IMR-90 (cell line): ENCODE measurements at regions not wholly inside any gene's neighbourhood (a gene's known extent, or its start where the extent isn't known, plus 50 kb on each side); places are given as distances from the start of the nearest gene placed in this dataset.

Experiments used
- ATAC-seq: fragments of 200-7000 bp; cut with Tn5 transposase; 2 replicates; pipeline ENCODE4 v1.9.1; 2020; ENCODE audit warnings: low read depth, mild to moderate bottlenecking, moderate library complexity
- BruUV-seq: library from RNA; stranded (reverse); fragments of 400-500 nt; replicated peaks from 2 replicates; lab custom pipeline; 2021; lab: Mats Ljungman, UMichigan
- CTCF ChIA-PET: fragments of 300-600 bp; formaldehyde crosslinking; extraction: SDS; loops from one replicate; lab custom pipeline; 2021; ENCODE audit warnings: antibody characterized with exemption; lab: Yijun Ruan, JAX
- POLR2A ChIA-PET: fragments of 300-600 bp; sonication (Branson Sonifier 250); formaldehyde crosslinking; loops from one replicate; lab custom pipeline; 2022; ENCODE audit warnings: antibody characterized with exemption; ENCODE audit not compliant: unreplicated experiment; lab: Charles Lee
- DNase-seq: peaks from one replicate; pipeline ENCODE4 v3.0.0; 2013
- H2AFZ ChIP-seq: replicated peaks from 2 replicates; pipeline ENCODE3; 2013; ENCODE audit warnings: low read length, mild to moderate bottlenecking; ENCODE audit not compliant: poor library complexity
- H2AK5ac ChIP-seq: 2 replicates; pipeline ENCODE4 v1.6.1; 2013; ENCODE audit warnings: low read depth, low read length, inconsistent platforms
- H2AK9ac ChIP-seq: replicated peaks from 2 replicates; pipeline ENCODE3; 2013; ENCODE audit warnings: mild to moderate bottlenecking, low read depth, low read length, moderate library complexity; ENCODE audit not compliant: poor library complexity
- H2BK120ac ChIP-seq: 2 replicates; pipeline ENCODE4 v1.6.1; 2013; ENCODE audit warnings: low read depth, low read length, inconsistent platforms
- H2BK15ac ChIP-seq: 3 replicates; pipeline ENCODE4 v1.6.1; 2013; ENCODE audit warnings: low read depth, low read length, inconsistent platforms
- H2BK20ac ChIP-seq: 2 replicates; pipeline ENCODE4 v1.6.1; 2013; ENCODE audit warnings: low read depth, mild to moderate bottlenecking, inconsistent platforms, low read length, moderate library complexity
- H2BK5ac ChIP-seq: 2 replicates; pipeline ENCODE4 v1.6.1; 2013; ENCODE audit warnings: mild to moderate bottlenecking, low read depth, low read length, inconsistent platforms; ENCODE audit not compliant: poor library complexity, severe bottlenecking
- H3K14ac ChIP-seq: replicated peaks from 2 replicates; pipeline ENCODE4 v1.6.1; 2013; ENCODE audit warnings: low read depth, low read length, inconsistent platforms
- H3K18ac ChIP-seq: 2 replicates; pipeline ENCODE4 v1.6.1; 2013; ENCODE audit warnings: low read depth, low read length, control low read depth
- H3K23ac ChIP-seq: 2 replicates; pipeline ENCODE4 v1.6.1; 2013; ENCODE audit warnings: low read depth, low read length, inconsistent platforms
- H3K27ac ChIP-seq: 2 replicates; pipeline ENCODE4 v1.5.1; 2013; ENCODE audit warnings: mild to moderate bottlenecking, control low read depth, low read length; ENCODE audit not compliant: insufficient read depth
- H3K27me3 ChIP-seq: 2 replicates; pipeline ENCODE4 v1.6.1; 2013; ENCODE audit warnings: low read length; ENCODE audit not compliant: control insufficient read depth, insufficient read depth
- H3K36me3 ChIP-seq: 2 replicates; pipeline ENCODE4 v1.6.1; 2013; ENCODE audit warnings: low read length, mixed read lengths; ENCODE audit not compliant: control insufficient read depth, insufficient read depth
- H3K4ac ChIP-seq: 2 replicates; pipeline ENCODE4 v1.6.1; 2013; ENCODE audit warnings: low read depth, low read length, inconsistent platforms
- H3K4me1 ChIP-seq: 2 replicates; pipeline ENCODE4 v1.6.1; 2013; ENCODE audit warnings: low read length, mixed read lengths; ENCODE audit not compliant: control insufficient read depth, insufficient read depth
- H3K4me2 ChIP-seq: 2 replicates; pipeline ENCODE4 v1.6.1; 2013; ENCODE audit warnings: low read depth, mild to moderate bottlenecking, control low read depth, low read length, moderate library complexity
- H3K4me3 ChIP-seq: 2 replicates; pipeline ENCODE4 v1.5.1; 2013; ENCODE audit warnings: low read depth, mild to moderate bottlenecking, control low read depth, low read length, moderate library complexity; ENCODE audit not compliant: insufficient read depth
- H3K56ac ChIP-seq: 2 replicates; pipeline ENCODE4 v1.6.1; 2013; ENCODE audit warnings: low read length, inconsistent platforms; ENCODE audit not compliant: insufficient read depth; ENCODE audit errors: extremely low read depth
- H3K79me1 ChIP-seq, 2 experiments: 2 replicates each; pipeline ENCODE4 v1.6.1; 2013; ENCODE audit warnings: low read length in 2 of 2, inconsistent platforms in 1 of 2, low read depth in 1 of 2
- H3K9ac ChIP-seq: 2 replicates; pipeline ENCODE4 v1.6.1; 2013; ENCODE audit warnings: low read depth, low read length, control low read depth
- H3K9me1 ChIP-seq: 2 replicates; pipeline ENCODE4 v1.6.1; 2013; ENCODE audit warnings: low read length, inconsistent platforms; ENCODE audit not compliant: insufficient read depth
- H3K9me3 ChIP-seq: 2 replicates; pipeline ENCODE4 v1.6.1; 2013; ENCODE audit warnings: low read length; ENCODE audit not compliant: control insufficient read depth, insufficient read depth
- H4K20me1 ChIP-seq: 2 replicates; pipeline ENCODE4 v1.6.1; 2013; ENCODE audit warnings: low read length, inconsistent platforms; ENCODE audit not compliant: insufficient read depth
- H4K5ac ChIP-seq: 2 replicates; pipeline ENCODE4 v1.6.1; 2013; ENCODE audit warnings: mild to moderate bottlenecking, low read depth, low read length, control low read depth
- H4K8ac ChIP-seq, 2 experiments: 2 replicates each; pipeline ENCODE4 v1.6.1; 2013; ENCODE audit warnings: low read depth in 2 of 2, low read length in 2 of 2, control low read depth in 1 of 2, inconsistent platforms in 1 of 2
- H4K91ac ChIP-seq: 2 replicates; pipeline ENCODE4 v1.6.1; 2013; ENCODE audit warnings: low read depth, low read length, inconsistent platforms; ENCODE audit not compliant: insufficient read depth
- CEBPB ChIP-seq: IDR thresholded peaks from 2 replicates; pipeline ENCODE4 v1.6.1; 2012; ENCODE audit warnings: low read depth, low read length, improper control_type of control experiment
- MAZ ChIP-seq: IDR thresholded peaks from 2 replicates; pipeline ENCODE4 v1.6.1; 2012; ENCODE audit warnings: low read depth, mild to moderate bottlenecking, low read length, improper control_type of control experiment, moderate library complexity, borderline replicate concordance
- MXI1 ChIP-seq: IDR thresholded peaks from 2 replicates; pipeline ENCODE4 v1.6.1; 2012; ENCODE audit warnings: low read depth, mild to moderate bottlenecking, low read length, moderate library complexity, borderline replicate concordance
- NFE2L2 ChIP-seq: fragments of 150-350 bp; IDR thresholded peaks from 2 replicates; pipeline ENCODE4 v1.6.1; 2016; ENCODE audit warnings: low read depth, mild to moderate bottlenecking, low read length
- RAD21 ChIP-seq: IDR thresholded peaks from 2 replicates; pipeline ENCODE4 v1.6.1; 2012; ENCODE audit warnings: low read length, improper control_type of control experiment
- RFX5 ChIP-seq: IDR thresholded peaks from 2 replicates; pipeline ENCODE4 v1.8.0; 2012; ENCODE audit warnings: low read depth, mild to moderate bottlenecking, low read length, moderate library complexity
- WGBS, 2 experiments: methylation state at CpG; one replicate each; pipeline versions ENCODE4 v1.1.5 to v1.1.7; 2013; ENCODE audit warnings: missing lambda C conversion rate in 2 of 2; ENCODE audit not compliant: insufficient read length in 1 of 2; ENCODE audit errors: extremely low coverage in 2 of 2; 5-methylcytosine and 5-hydroxymethylcytosine counted together
- dilution Hi-C: fragments of 300-500 bp; cut with HindIII; formaldehyde crosslinking; loops from one replicate; pipeline ENCODE4 v1.14.3; 2018; ENCODE audit warnings: low sequenced_read_pairs; ENCODE audit not compliant: unreplicated experiment
- in situ Hi-C: fragments of 300-500 bp; cut with MboI; formaldehyde crosslinking; loops from 3 replicates; pipeline ENCODE4 v1.14.3; 2019; ENCODE audit warnings: low sequenced_read_pairs, inconsistent platforms, mixed read lengths
- intact Hi-C: fragments of 100-400 bp; cut with micrococcal nuclease; formaldehyde crosslinking; loops from 2 replicates; pipeline ENCODE4 v1.10.0; 2022

GRCh38 chr11:27838674-27839073 lies 138.4 kb upstream of the BDNF start:
- Histone ChIP-seq H3K9ac (no peak overlapping the region), H2BK120ac (no peak overlapping the region), H3K4ac (no peak overlapping the region), H2BK5ac (no peak overlapping the region), H2BK20ac (no peak overlapping the region), H3K23ac (no peak overlapping the region), H4K20me1 (no peaks in the 10 kb centered on the region), H3K4me2 (no peak overlapping the region), H3K4me3 (no peak overlapping the region), H3K14ac (no peak overlapping the region), H4K8ac (no peak overlapping the region), H2AK5ac (no peak overlapping the region), H3K27me3 (no peaks in the 10 kb centered on the region), H2AK9ac (no peak overlapping the region), H2BK15ac (no peak overlapping the region; the same call in 2 of the 3 replicates), H3K4me1 (peaks cover 5% of the 10 kb centered on the region; the same call in 1 of the 2 replicates), H3K36me3 (no peaks in the 10 kb centered on the region), H3K56ac (no peak overlapping the region), H3K79me1 (no peaks in the 10 kb centered on the region), H3K27ac (no peak overlapping the region), H3K18ac (no peak overlapping the region), H3K9me1 (no peaks in the 10 kb centered on the region), H3K9me3 (peaks cover 4% of the 10 kb centered on the region; the same call in 1 of the 2 replicates), H4K5ac (no peak overlapping the region), H4K91ac (no peak overlapping the region), H2AFZ (no peak overlapping the region)
- in situ Hi-C loops (no loop called here), intact Hi-C loops (no loop called here), dilution Hi-C loops (no loop called here)
- ATAC-seq (no peak), DNase-seq (no peak)
- TF ChIP-seq MAZ = no peak
- TF ChIP-seq CEBPB = no peak
- no peak for TF ChIP-seq MXI1
- no peak for TF ChIP-seq RFX5
- TF ChIP-seq NFE2L2 = no peak
- no peak for TF ChIP-seq RAD21
- BruUV-seq = no TSS peak
- CTCF ChIA-PET = no interaction called here
- POLR2A ChIA-PET = no interaction called here
- 32% methylated on average over 5 of the region's 6 CpGs; no CpG with 5 or more reads in 1 of the 2 experiments for WGBS, 2 experiments
